SU-DHL-6 (cell line): ENCODE measurements at regions not wholly inside any gene's neighbourhood (a gene's known extent, or its start where the extent isn't known, plus 50 kb on each side); places are given as distances from the start of the nearest gene placed in this dataset.

Experiments used
- H2AFZ ChIP-seq: fragments of 200-600 bp; sonication (generic); 2 replicates; pipeline ENCODE4 v1.6.1; 2014; ENCODE audit warnings: low read depth, mild to moderate bottlenecking, moderate library complexity, mixed read lengths, antibody characterized with exemption, low read length; ENCODE audit not compliant: severe bottlenecking
- H3F3A ChIP-seq: fragments of 200-600 bp; shearing (Covaris generic); 2 replicates; pipeline ENCODE4 v1.6.0; 2016; ENCODE audit warnings: antibody characterized with exemption, mild to moderate bottlenecking; ENCODE audit not compliant: insufficient read depth
- H3K27ac ChIP-seq: fragments of 200-600 bp; sonication (generic); 2 replicates; pipeline ENCODE4 v1.5.1; 2016; ENCODE audit warnings: low read depth, mild to moderate bottlenecking, low read length, moderate library complexity, mixed read lengths
- H3K27me3 ChIP-seq: fragments of 200-600 bp; sonication (generic), shearing (Covaris generic); 2 replicates; pipeline ENCODE4 v1.6.0; 2014; ENCODE audit warnings: mild to moderate bottlenecking, low read length
- H3K36me3 ChIP-seq: fragments of 200-600 bp; sonication (generic); 2 replicates; pipeline ENCODE4 v1.6.1; 2014; ENCODE audit warnings: mild to moderate bottlenecking, low read length, mixed read lengths
- H3K4me2 ChIP-seq: fragments of 300-600, 200-600 bp; shearing (Covaris generic), sonication (generic); 2 replicates; pipeline ENCODE4 v1.6.0; 2014; ENCODE audit warnings: low read length, low read depth, mild to moderate bottlenecking; ENCODE audit not compliant: poor library complexity, severe bottlenecking
- H3K4me3 ChIP-seq: fragments of 200-600 bp; sonication (generic); 2 replicates; pipeline ENCODE4 v1.5.1; 2014; ENCODE audit warnings: antibody characterized with exemption, low read length, mild to moderate bottlenecking, mixed read lengths; ENCODE audit not compliant: insufficient read depth, poor library complexity, severe bottlenecking
- H3K79me2 ChIP-seq: fragments of 200-600 bp; sonication (generic); 2 replicates; pipeline ENCODE4 v1.6.1; 2014; ENCODE audit warnings: mild to moderate bottlenecking, low read length, moderate library complexity; ENCODE audit not compliant: insufficient read depth
- H3K9ac ChIP-seq: fragments of 200-600 bp; sonication (generic); 2 replicates; pipeline ENCODE4 v1.7.0; 2014; ENCODE audit warnings: mild to moderate bottlenecking, low read length
- H3K9me2 ChIP-seq: fragments of 200-600 bp; sonication (generic); replicated peaks from 2 replicates; pipeline ENCODE4 v1.6.1; 2014; ENCODE audit warnings: low read length; ENCODE audit not compliant: insufficient read depth
- H3K9me3 ChIP-seq: fragments of 200-600 bp; sonication (generic); 2 replicates; pipeline ENCODE4 v1.6.1; 2014; ENCODE audit warnings: low read length, mixed read lengths; ENCODE audit not compliant: insufficient read depth
- H4K20me1 ChIP-seq: fragments of 200-600 bp; sonication (generic); 2 replicates; pipeline ENCODE4 v1.6.1; 2014; ENCODE audit warnings: low read depth, mild to moderate bottlenecking, antibody characterized with exemption, low read length, moderate library complexity, mixed read lengths
- CTCF ChIP-seq: fragments of 200-600 bp; sonication (generic); IDR thresholded peaks from one replicate; pipeline ENCODE4 v1.5.1; 2017; ENCODE audit warnings: antibody characterized with exemption, mild to moderate bottlenecking, low read length, moderate library complexity; ENCODE audit not compliant: insufficient read depth, poor library complexity, severe bottlenecking
- EZH2phosphoT487 ChIP-seq: fragments of 200-600 bp; sonication (generic), shearing (Covaris generic); conservative IDR thresholded peaks from 2 replicates; pipeline ENCODE4 v1.6.1; 2018; ENCODE audit warnings: mild to moderate bottlenecking, antibody characterized with exemption, low read length, moderate library complexity, mixed read lengths

GRCh38 chr3:24686808-24687207 lies 192.2 kb upstream of the THRB start:
- H3K36me3 ChIP-seq: no peaks in the 10 kb centered on the region
- no peaks in the 10 kb centered on the region for H3K9me2 ChIP-seq
- H4K20me1 ChIP-seq: no peaks in the 10 kb centered on the region
- H3K4me2 ChIP-seq: no peak overlapping the region
- H3K9ac ChIP-seq: no peak overlapping the region
- no peaks in the 10 kb centered on the region for H3K9me3 ChIP-seq
- no peaks in the 10 kb centered on the region for H3K27me3 ChIP-seq
- H3K4me3 ChIP-seq: no peak overlapping the region
- H3K27ac ChIP-seq: no peak overlapping the region
- no peak overlapping the region for H2AFZ ChIP-seq
- H3F3A ChIP-seq: no peaks in the 10 kb centered on the region
- TF ChIP-seq EZH2phosphoT487: no peak
- no peak for TF ChIP-seq CTCF
- no peaks in the 10 kb centered on the region for H3K79me2 ChIP-seq

- no peak overlapping the region for H3K9ac ChIP-seq
- H3K9me2 ChIP-seq: no peaks in the 10 kb centered on the region
- H3K79me2 ChIP-seq: no peaks in the 10 kb centered on the region
- H4K20me1 ChIP-seq: no peaks in the 10 kb centered on the region
- no peak overlapping the region for H2AFZ ChIP-seq
- H3K27me3 ChIP-seq: no peaks in the 10 kb centered on the region
- H3K4me2 ChIP-seq: no peak overlapping the region
- no peaks in the 10 kb centered on the region for H3K9me3 ChIP-seq
- no peak overlapping the region for H3K4me3 ChIP-seq
- no peak overlapping the region for H3K27ac ChIP-seq
- H3K36me3 ChIP-seq: no peaks in the 10 kb centered on the region
- H3F3A ChIP-seq: no peaks in the 10 kb centered on the region
- no peak for TF ChIP-seq CTCF
- TF ChIP-seq EZH2phosphoT487: no peak
These were observed 193.0 kb upstream of the THRB start for GRCh38 chr3:24687671-24688070.

GRCh38 chr3:24688446-24689148 lies 193.9 kb upstream of the THRB start:
- TF ChIP-seq EZH2phosphoT487 (no peak), CTCF (no peak)
- no peaks in the 10 kb centered on the region for H4K20me1 ChIP-seq
- no peaks in the 10 kb centered on the region for H3K36me3 ChIP-seq
- no peaks in the 10 kb centered on the region for H3K27me3 ChIP-seq
- H3F3A ChIP-seq: no peaks in the 10 kb centered on the region
- no peaks in the 10 kb centered on the region for H3K9me3 ChIP-seq
- no peak overlapping the region for H3K27ac ChIP-seq
- H2AFZ ChIP-seq: no peak overlapping the region
- no peak overlapping the region for H3K9ac ChIP-seq
- no peak overlapping the region for H3K4me2 ChIP-seq
- H3K79me2 ChIP-seq: no peaks in the 10 kb centered on the region
- H3K4me3 ChIP-seq: no peak overlapping the region
- H3K9me2 ChIP-seq: no peaks in the 10 kb centered on the region
